Neural crest cell (in vitro differentiated cells): ENCODE measurements at regions not wholly inside any gene's neighbourhood (a gene's known extent, or its start where the extent isn't known, plus 50 kb on each side); places are given as distances from the start of the nearest gene placed in this dataset.

ENCODE experiments used
- DNase-seq: peaks from one replicate; pipeline ENCODE4 v3.0.0; 2021; ENCODE audit warnings: low read depth, mixed read lengths, low spot score
- H3K27ac Mint-ChIP-seq: one replicate; pipeline ENCODE4 v1.8.0; 2021; ENCODE audit warnings: mild to moderate bottlenecking, mixed read lengths; ENCODE audit not compliant: unreplicated experiment
- H3K27me3 Mint-ChIP-seq: 2 replicates; pipeline ENCODE4 v1.8.0; 2021; ENCODE audit warnings: low read depth, mild to moderate bottlenecking, mixed read lengths
- H3K36me3 Mint-ChIP-seq: 2 replicates; pipeline ENCODE4 v1.8.0; 2021; ENCODE audit warnings: low read depth, mild to moderate bottlenecking, mixed read lengths
- H3K4me1 Mint-ChIP-seq: 2 replicates; pipeline ENCODE4 v1.8.0; 2021; ENCODE audit warnings: mixed read lengths
- H3K4me3 Mint-ChIP-seq: one replicate; pipeline ENCODE4 v1.8.0; 2021; ENCODE audit warnings: mild to moderate bottlenecking, mixed read lengths
- H3K9me3 Mint-ChIP-seq: 2 replicates; pipeline ENCODE4 v1.8.0; 2021; ENCODE audit warnings: mixed read lengths
- TF ChIP-seq, protein P1 (sequence below): fragments of 200-600 bp; sonication (generic); conservative IDR thresholded peaks from 2 replicates; pipeline ENCODE4 v1.5.0; 2021; ENCODE audit warnings: antibody characterized with exemption, mild to moderate bottlenecking

DNA sequence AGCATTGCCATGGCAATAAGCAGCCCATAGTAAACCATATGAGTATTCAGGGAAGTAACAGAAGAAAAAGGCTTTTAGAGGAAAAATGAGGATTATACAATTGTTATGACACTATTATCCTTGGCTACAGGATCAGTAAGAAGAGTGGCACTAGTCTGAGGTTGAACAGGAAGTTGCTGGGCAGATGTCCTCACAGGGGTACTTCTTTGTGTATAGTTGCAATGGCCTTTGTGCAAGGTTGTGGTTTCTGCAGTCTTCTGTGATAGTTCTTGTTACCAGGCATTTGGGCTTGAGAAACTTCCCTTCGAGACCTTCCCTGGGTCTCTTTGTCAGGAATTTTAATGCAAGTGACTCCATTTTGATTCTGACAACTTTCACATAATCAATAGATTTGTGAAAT lies 100.6 kb upstream of the ATP11B start:
- H3K4me3 Mint-ChIP-seq, result no peak overlapping the region
- TF ChIP-seq, protein P1, sequence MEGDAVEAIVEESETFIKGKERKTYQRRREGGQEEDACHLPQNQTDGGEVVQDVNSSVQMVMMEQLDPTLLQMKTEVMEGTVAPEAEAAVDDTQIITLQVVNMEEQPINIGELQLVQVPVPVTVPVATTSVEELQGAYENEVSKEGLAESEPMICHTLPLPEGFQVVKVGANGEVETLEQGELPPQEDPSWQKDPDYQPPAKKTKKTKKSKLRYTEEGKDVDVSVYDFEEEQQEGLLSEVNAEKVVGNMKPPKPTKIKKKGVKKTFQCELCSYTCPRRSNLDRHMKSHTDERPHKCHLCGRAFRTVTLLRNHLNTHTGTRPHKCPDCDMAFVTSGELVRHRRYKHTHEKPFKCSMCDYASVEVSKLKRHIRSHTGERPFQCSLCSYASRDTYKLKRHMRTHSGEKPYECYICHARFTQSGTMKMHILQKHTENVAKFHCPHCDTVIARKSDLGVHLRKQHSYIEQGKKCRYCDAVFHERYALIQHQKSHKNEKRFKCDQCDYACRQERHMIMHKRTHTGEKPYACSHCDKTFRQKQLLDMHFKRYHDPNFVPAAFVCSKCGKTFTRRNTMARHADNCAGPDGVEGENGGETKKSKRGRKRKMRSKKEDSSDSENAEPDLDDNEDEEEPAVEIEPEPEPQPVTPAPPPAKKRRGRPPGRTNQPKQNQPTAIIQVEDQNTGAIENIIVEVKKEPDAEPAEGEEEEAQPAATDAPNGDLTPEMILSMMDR, result no peak
- peaks cover 4% of the 10 kb centered on the region for H3K27me3 Mint-ChIP-seq
- no peaks in the 10 kb centered on the region for H3K36me3 Mint-ChIP-seq
- peaks cover 5% of the 10 kb centered on the region for H3K4me1 Mint-ChIP-seq
- no peak overlapping the region for H3K27ac Mint-ChIP-seq
- no peaks in the 10 kb centered on the region for H3K9me3 Mint-ChIP-seq
- no peak for DNase-seq

DNA sequence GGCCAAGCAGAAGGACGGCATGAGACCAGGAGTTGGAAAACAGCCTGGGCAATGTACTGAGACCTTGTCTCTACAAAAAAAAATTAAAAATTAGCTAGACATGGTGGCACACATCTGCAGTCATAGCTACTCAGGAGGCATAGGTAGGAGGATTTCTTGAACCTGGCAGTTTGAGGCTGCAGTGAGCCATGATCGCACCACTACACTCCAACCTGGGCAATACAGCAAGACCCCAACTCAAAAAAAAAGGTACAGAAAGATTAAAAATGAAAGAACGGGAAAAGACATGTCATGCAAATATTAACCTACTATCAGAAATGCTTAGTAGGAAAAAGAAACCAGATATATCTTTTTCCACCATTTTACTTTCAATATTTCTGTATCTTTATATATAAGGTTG lies 99.6 kb upstream of the ATP11B start:
- DNase-seq, result no peak
- no peak overlapping the region for H3K4me3 Mint-ChIP-seq
- H3K36me3 Mint-ChIP-seq, result no peaks in the 10 kb centered on the region
- H3K9me3 Mint-ChIP-seq, result no peaks in the 10 kb centered on the region
- peaks cover 5% of the 10 kb centered on the region for H3K4me1 Mint-ChIP-seq
- no peak overlapping the region for H3K27ac Mint-ChIP-seq
- peaks cover 4% of the 10 kb centered on the region for H3K27me3 Mint-ChIP-seq
- TF ChIP-seq, protein P1, result no peak

GRCh38 chr3:182696916-182697315 lies 96.4 kb upstream of the ATP11B start:
- H3K27me3 Mint-ChIP-seq, result peaks cover 4% of the 10 kb centered on the region
- DNase-seq, result no peak
- H3K36me3 Mint-ChIP-seq, result no peaks in the 10 kb centered on the region
- no peak overlapping the region for H3K27ac Mint-ChIP-seq
- TF ChIP-seq, protein P1, result no peak
- H3K4me3 Mint-ChIP-seq, result no peak overlapping the region
- H3K9me3 Mint-ChIP-seq, result peaks cover 3% of the 10 kb centered on the region
- peaks cover 5% of the 10 kb centered on the region for H3K4me1 Mint-ChIP-seq

GRCh38 chr3:182697345-182697919 lies 95.9 kb upstream of the ATP11B start:
- TF ChIP-seq, protein P1, result no peak
- DNase-seq, result no peak
- Mint-ChIP-seq H3K27ac (peak overlapping the region; percentile 29), H3K4me3 (no peak overlapping the region), H3K27me3 (peaks cover 4% of the 10 kb centered on the region), H3K4me1 (peaks cover 5% of the 10 kb centered on the region), H3K36me3 (no peaks in the 10 kb centered on the region), H3K9me3 (peaks cover 3% of the 10 kb centered on the region)

DNA sequence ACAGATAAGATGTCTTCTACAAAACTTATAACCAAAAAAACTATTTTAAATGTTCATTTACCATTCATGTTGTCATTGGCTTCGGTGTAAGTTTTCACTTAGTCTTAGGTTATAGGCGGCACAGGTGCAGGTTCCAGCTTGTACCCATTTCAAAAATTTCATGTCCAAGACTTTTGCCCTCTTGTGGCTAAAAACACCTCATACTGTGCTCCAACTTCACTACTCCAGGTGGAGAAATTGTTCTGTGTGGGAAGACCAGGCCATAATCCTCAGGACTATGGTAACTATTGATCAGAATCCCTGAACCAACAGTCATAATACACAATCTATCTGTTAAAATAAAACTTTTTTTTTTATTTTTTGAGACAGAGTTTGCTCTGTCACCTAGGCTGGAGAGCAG lies 95.2 kb upstream of the ATP11B start:
- Mint-ChIP-seq H3K4me3 (no peak overlapping the region), H3K27me3 (peaks cover 4% of the 10 kb centered on the region), H3K9me3 (peaks cover 3% of the 10 kb centered on the region), H3K4me1 (peaks cover 5% of the 10 kb centered on the region), H3K36me3 (no peaks in the 10 kb centered on the region), H3K27ac (no peak overlapping the region)
- TF ChIP-seq, protein P1, result peak; percentile 30
- DNase-seq, result no peak
